CD14-positive monocyte (primary cell): ENCODE measurements at regions not wholly inside any gene's neighbourhood (a gene's known extent, or its start where the extent isn't known, plus 50 kb on each side); places are given as distances from the start of the nearest gene placed in this dataset.

ENCODE experiments used
- DNase-seq, 3 donors: peaks; one replicate each; pipeline ENCODE4 v3.0.0-alpha.2; 2011 to 2022
- H2AFZ ChIP-seq: 2 replicates; pipeline ENCODE4 v1.6.0; 2012; ENCODE audit warnings: mild to moderate bottlenecking, low read depth, low read length, inconsistent platforms; ENCODE audit not compliant: insufficient read depth, poor library complexity, severe bottlenecking
- H3K27ac ChIP-seq, 2 donors: 1 replicate in 1 of 2; 2 replicates in 1 of 2; pipeline ENCODE4 v1.5.1; 2012 to 2013; ENCODE audit warnings: low read length in 2 of 2, control low read depth in 1 of 2, inconsistent platforms in 1 of 2, low read depth in 1 of 2, mild to moderate bottlenecking in 1 of 2
- H3K27me3 ChIP-seq, 2 donors: one replicate each; pipeline versions ENCODE4 v1.6.0 to v1.6.1; 2011 to 2013; ENCODE audit warnings: low read length in 2 of 2; ENCODE audit not compliant: control insufficient read depth in 2 of 2, insufficient read depth in 2 of 2
- H3K36me3 ChIP-seq, 2 donors: replicated peaks in 1 of 2; 1 replicate in 1 of 2; 2 replicates in 1 of 2; pipeline versions ENCODE4 v1.5.1 to v1.6.1; 2012 to 2013; ENCODE audit warnings: low read length in 2 of 2, control low read depth in 1 of 2, inconsistent platforms in 1 of 2, mild to moderate bottlenecking in 1 of 2; ENCODE audit not compliant: insufficient read depth in 2 of 2, control insufficient read depth in 1 of 2
- H3K4me1 ChIP-seq, 2 donors: 1 replicate in 1 of 2; 2 replicates in 1 of 2; pipeline versions ENCODE4 v1.5.1 to v1.6.1; 2012 to 2013; ENCODE audit warnings: low read length in 2 of 2, control low read depth in 1 of 2, inconsistent platforms in 1 of 2, mild to moderate bottlenecking in 1 of 2, moderate library complexity in 1 of 2; ENCODE audit not compliant: insufficient read depth in 2 of 2, control insufficient read depth in 1 of 2
- H3K4me2 ChIP-seq: replicated peaks from 2 replicates; pipeline ENCODE3; 2012; ENCODE audit warnings: low read length, moderate library complexity, mild to moderate bottlenecking; ENCODE audit not compliant: poor library complexity, severe bottlenecking; ENCODE audit errors: extremely low read depth
- H3K4me3 ChIP-seq, 3 experiments: fragments of 200-600 bp in 1 of 3; sonication (generic) in 1 of 3; replicated peaks in 1 of 3; 1 replicate in 2 of 3; 2 replicates in 1 of 3; pipeline ENCODE4 v1.5.1; 2011 to 2013; ENCODE audit warnings: low read length in 3 of 3, mild to moderate bottlenecking in 3 of 3, control low read depth in 2 of 3, low read depth in 2 of 3, inconsistent platforms in 1 of 3, moderate library complexity in 1 of 3
- H3K79me2 ChIP-seq: 2 replicates; pipeline ENCODE4 v1.6.0; 2012; ENCODE audit warnings: mild to moderate bottlenecking, control low read depth, inconsistent platforms, low read length, moderate library complexity; ENCODE audit not compliant: insufficient read depth
- H3K9ac ChIP-seq: 2 replicates; pipeline ENCODE4 v1.6.0; 2017; ENCODE audit warnings: low read length, mild to moderate bottlenecking; ENCODE audit not compliant: insufficient read depth, poor library complexity, severe bottlenecking
- H3K9me3 ChIP-seq, 2 donors: replicated peaks in 1 of 2; 1 replicate in 1 of 2; 2 replicates in 1 of 2; pipeline versions ENCODE4 v1.5.1 to v1.6.1; 2012 to 2013; ENCODE audit warnings: low read length in 2 of 2, control low read depth in 1 of 2; ENCODE audit not compliant: control insufficient read depth in 1 of 2, insufficient read depth in 1 of 2
- H4K20me1 ChIP-seq: 2 replicates; pipeline ENCODE4 v1.6.0; 2012; ENCODE audit warnings: mild to moderate bottlenecking, low read length, control low read depth, moderate library complexity; ENCODE audit not compliant: insufficient read depth
- H3K27ac Mint-ChIP-seq, 7 donors: one replicate each; pipeline ENCODE4 v1.8.0; 2020; ENCODE audit warnings: mild to moderate bottlenecking in 7 of 7, mixed read lengths in 7 of 7, moderate library complexity in 6 of 7, inconsistent platforms in 2 of 7
- H3K27me3 Mint-ChIP-seq, 3 donors: one replicate each; pipeline ENCODE4 v1.8.0; 2021 to 2022; ENCODE audit warnings: low read depth in 3 of 3, mild to moderate bottlenecking in 3 of 3, mixed read lengths in 3 of 3, moderate library complexity in 3 of 3, inconsistent platforms in 1 of 3
- H3K36me3 Mint-ChIP-seq, 2 donors: one replicate each; pipeline ENCODE4 v1.8.0; 2020; ENCODE audit warnings: mixed read lengths in 2 of 2, inconsistent platforms in 1 of 2, mild to moderate bottlenecking in 1 of 2
- H3K4me1 Mint-ChIP-seq: one replicate; pipeline ENCODE4 v1.8.0; 2020; ENCODE audit warnings: mild to moderate bottlenecking, mixed read lengths
- H3K4me3 Mint-ChIP-seq, 2 donors: one replicate each; pipeline ENCODE4 v1.8.0; 2020; ENCODE audit warnings: mild to moderate bottlenecking in 2 of 2, mixed read lengths in 2 of 2, moderate library complexity in 1 of 2
- H3K9me3 Mint-ChIP-seq, 7 donors: one replicate each; pipeline ENCODE4 v1.8.0; 2020 to 2022; ENCODE audit warnings: mixed read lengths in 7 of 7, mild to moderate bottlenecking in 6 of 7, moderate library complexity in 6 of 7, inconsistent platforms in 2 of 7
- WGBS: methylation state at CpG from one replicate; pipeline ENCODE4 v1.1.5; 2013; ENCODE audit warnings: missing lambda C conversion rate; ENCODE audit not compliant: insufficient coverage; 5-methylcytosine and 5-hydroxymethylcytosine counted together
- intact Hi-C, 2 donors: fragments of 100-400 bp; cut with micrococcal nuclease; formaldehyde crosslinking; loops; one replicate each; pipeline versions ENCODE4 v1.15.0 to v1.15.1; 2023
- TF ChIP-seq, protein P1 (sequence below): fragments of 200-600 bp; IDR thresholded peaks from one replicate; pipeline ENCODE4 v1.8.0; 2022; ENCODE audit warnings: antibody characterized with exemption, mild to moderate bottlenecking

GRCh38 chr5:2505217-2505616 lies 246.3 kb downstream of the IRX2 start:
- no peak overlapping the region for H3K9ac ChIP-seq
- H3K4me1 ChIP-seq: no peaks in the 10 kb centered on the region
- H3K36me3 Mint-ChIP-seq: no peaks in the 10 kb centered on the region
- DNase-seq: no peak
- H3K27ac Mint-ChIP-seq: no peak overlapping the region
- H3K9me3 Mint-ChIP-seq: peaks cover 8 to 26% (median 13%) of the 10 kb centered on the region in 7 donors
- intact Hi-C loops: no loop called here
- no peaks in the 10 kb centered on the region for H3K79me2 ChIP-seq
- H3K27me3 Mint-ChIP-seq: peaks cover 0 to 2% (median 0%) of the 10 kb centered on the region in 3 donors
- H4K20me1 ChIP-seq: no peaks in the 10 kb centered on the region
- no peak overlapping the region for H3K4me2 ChIP-seq
- WGBS: 85% methylated on average over 6 of the region's 10 CpGs
- H2AFZ ChIP-seq: no peak overlapping the region
- H3K27me3 ChIP-seq: no peaks in the 10 kb centered on the region
- H3K4me3 ChIP-seq: no peak overlapping the region
- no peaks in the 10 kb centered on the region for H3K4me1 Mint-ChIP-seq
- no peak overlapping the region for H3K27ac ChIP-seq
- H3K36me3 ChIP-seq: no peaks in the 10 kb centered on the region
- TF ChIP-seq, protein P1, sequence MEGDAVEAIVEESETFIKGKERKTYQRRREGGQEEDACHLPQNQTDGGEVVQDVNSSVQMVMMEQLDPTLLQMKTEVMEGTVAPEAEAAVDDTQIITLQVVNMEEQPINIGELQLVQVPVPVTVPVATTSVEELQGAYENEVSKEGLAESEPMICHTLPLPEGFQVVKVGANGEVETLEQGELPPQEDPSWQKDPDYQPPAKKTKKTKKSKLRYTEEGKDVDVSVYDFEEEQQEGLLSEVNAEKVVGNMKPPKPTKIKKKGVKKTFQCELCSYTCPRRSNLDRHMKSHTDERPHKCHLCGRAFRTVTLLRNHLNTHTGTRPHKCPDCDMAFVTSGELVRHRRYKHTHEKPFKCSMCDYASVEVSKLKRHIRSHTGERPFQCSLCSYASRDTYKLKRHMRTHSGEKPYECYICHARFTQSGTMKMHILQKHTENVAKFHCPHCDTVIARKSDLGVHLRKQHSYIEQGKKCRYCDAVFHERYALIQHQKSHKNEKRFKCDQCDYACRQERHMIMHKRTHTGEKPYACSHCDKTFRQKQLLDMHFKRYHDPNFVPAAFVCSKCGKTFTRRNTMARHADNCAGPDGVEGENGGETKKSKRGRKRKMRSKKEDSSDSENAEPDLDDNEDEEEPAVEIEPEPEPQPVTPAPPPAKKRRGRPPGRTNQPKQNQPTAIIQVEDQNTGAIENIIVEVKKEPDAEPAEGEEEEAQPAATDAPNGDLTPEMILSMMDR: no peak
- peaks cover 20 to 40% of the 10 kb centered on the region in 2 donors for H3K9me3 ChIP-seq
- H3K4me3 Mint-ChIP-seq: no peak overlapping the region

DNA sequence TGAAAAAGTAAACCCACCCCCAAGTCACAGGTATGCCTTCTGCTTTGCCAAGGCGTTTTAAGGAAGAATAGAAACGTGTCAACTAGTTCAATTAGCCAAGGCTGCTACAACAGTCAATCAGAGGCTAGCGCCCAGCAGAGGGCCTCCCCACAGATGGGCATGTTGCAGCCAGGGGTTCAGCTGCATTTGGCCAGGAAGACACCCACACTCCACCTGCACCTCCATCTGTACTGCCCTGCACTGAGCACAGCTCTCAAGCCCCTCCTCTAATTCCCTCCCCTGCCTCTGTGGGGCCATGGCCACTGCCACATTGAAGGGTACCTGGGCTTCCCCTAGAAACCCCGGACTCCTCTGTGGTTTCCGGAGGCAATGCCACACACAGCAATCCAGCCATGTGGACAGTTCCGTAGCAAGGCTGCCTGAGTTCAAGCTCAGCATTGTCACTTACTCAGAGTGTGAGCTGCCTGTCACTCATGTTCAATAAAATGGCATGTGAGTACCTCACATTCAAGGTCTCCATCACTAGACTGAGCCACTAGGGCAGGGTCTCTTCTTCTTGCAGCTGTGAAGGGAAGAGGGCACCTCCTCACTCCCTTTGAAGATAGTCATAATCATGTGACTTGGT lies 248.4 kb downstream of the IRX2 start:
- Histone ChIP-seq H4K20me1 (no peaks in the 10 kb centered on the region), H2AFZ (no peak overlapping the region), H3K79me2 (no peaks in the 10 kb centered on the region), H3K36me3 (no peaks in the 10 kb centered on the region), H3K9me3 (peaks cover 20 to 30% of the 10 kb centered on the region in 2 donors), H3K27ac (no peak overlapping the region), H3K4me2 (no peak overlapping the region), H3K27me3 (no peaks in the 10 kb centered on the region), H3K4me3 (no peak overlapping the region), H3K9ac (no peak overlapping the region), H3K4me1 (no peaks in the 10 kb centered on the region)
- 74% methylated on average over 4 of the region's 6 CpGs for whole genome bisulfite sequencing
- Mint-ChIP-seq H3K27ac (no peak overlapping the region), H3K4me1 (no peaks in the 10 kb centered on the region), H3K9me3 (peaks cover 5 to 13% (median 8%) of the 10 kb centered on the region in 7 donors), H3K36me3 (no peaks in the 10 kb centered on the region), H3K4me3 (no peak overlapping the region), H3K27me3 (peaks cover 0 to 2% (median 0%) of the 10 kb centered on the region in 3 donors)
- TF ChIP-seq, protein P1: no peak
- intact Hi-C loops: no loop called here
- no peak for DNase-seq
